ENCODE measurements at regions not wholly inside any gene's neighbourhood (a gene's known extent, or its start where the extent isn't known, plus 50 kb on each side); places are given as distances from the start of the nearest gene placed in this dataset.
A peak's percentile ranks its signal among the peaks of the same experiment; 100 is the strongest.

GRCh38 chr2:204445149-204445548, 100.1 kb upstream of the PARD3B start:
- no peaks in the 10 kb centered on the region for H3K36me3 ChIP-seq
- no peak overlapping the region for H3K27ac ChIP-seq
- no peak overlapping the region for H3K4me3 ChIP-seq
- H3K4me1 ChIP-seq (ENCODE audit: low read depth): no peaks in the 10 kb centered on the region
- no peaks in the 10 kb centered on the region for H3K27me3 ChIP-seq
- DNase-seq (ENCODE audit: low read depth in 1 of 2, low spot score in 1 of 2): no peak
- TF ChIP-seq CTCF (IDR thresholded peaks at IDR 0.05; ENCODE audit: low read depth, low read length): no peak
- no peaks in the 10 kb centered on the region for H3K9me3 ChIP-seq (ENCODE audit: low read depth)

- TF ChIP-seq CTCF (IDR thresholded peaks at IDR 0.05; ENCODE audit: low read depth, low read length): no peak
- no peaks in the 10 kb centered on the region for H3K9me3 ChIP-seq (ENCODE audit: low read depth)
- peaks cover 8% of the 10 kb centered on the region for H3K4me1 ChIP-seq (ENCODE audit: low read depth)
- H3K36me3 ChIP-seq: no peaks in the 10 kb centered on the region
- H3K4me3 ChIP-seq: no peak overlapping the region
- no peak for DNase-seq (ENCODE audit: low read depth in 1 of 2, low spot score in 1 of 2)
- H3K27me3 ChIP-seq: no peaks in the 10 kb centered on the region
- no peak overlapping the region for H3K27ac ChIP-seq
Observed at GRCh38 chr2:204447722-204448121, 97.6 kb upstream of the PARD3B start.

GRCh38 chr2:204449977-204450376, 95.3 kb upstream of the PARD3B start:
- H3K4me1 ChIP-seq (ENCODE audit: low read depth): peaks cover 18% of the 10 kb centered on the region

GRCh38 chr2:204451766-204452165, 93.5 kb upstream of the PARD3B start:
- Histone ChIP-seq H3K27me3 (no peaks in the 10 kb centered on the region), H3K9me3 (ENCODE audit: low read depth) (no peaks in the 10 kb centered on the region), H3K36me3 (no peaks in the 10 kb centered on the region), H3K4me3 (no peak overlapping the region), H3K4me1 (ENCODE audit: low read depth) (peaks cover 18% of the 10 kb centered on the region), H3K27ac (peak overlapping the region; percentile 38)
- no peak for TF ChIP-seq CTCF (IDR thresholded peaks at IDR 0.05; ENCODE audit: low read depth, low read length)
- no peak for DNase-seq (ENCODE audit: low read depth in 1 of 2, low spot score in 1 of 2)

More at GRCh38 chr2:204449977-204450376, 95.3 kb upstream of the PARD3B start:
- no peaks in the 10 kb centered on the region for H3K36me3 ChIP-seq
- H3K9me3 ChIP-seq (ENCODE audit: low read depth): no peaks in the 10 kb centered on the region
- H3K27me3 ChIP-seq: no peaks in the 10 kb centered on the region
- no peak for TF ChIP-seq CTCF (IDR thresholded peaks at IDR 0.05; ENCODE audit: low read depth, low read length)
- no peak for DNase-seq (ENCODE audit: low read depth in 1 of 2, low spot score in 1 of 2)
- H3K27ac ChIP-seq: no peak overlapping the region
- H3K4me3 ChIP-seq: no peak overlapping the region

DNA sequence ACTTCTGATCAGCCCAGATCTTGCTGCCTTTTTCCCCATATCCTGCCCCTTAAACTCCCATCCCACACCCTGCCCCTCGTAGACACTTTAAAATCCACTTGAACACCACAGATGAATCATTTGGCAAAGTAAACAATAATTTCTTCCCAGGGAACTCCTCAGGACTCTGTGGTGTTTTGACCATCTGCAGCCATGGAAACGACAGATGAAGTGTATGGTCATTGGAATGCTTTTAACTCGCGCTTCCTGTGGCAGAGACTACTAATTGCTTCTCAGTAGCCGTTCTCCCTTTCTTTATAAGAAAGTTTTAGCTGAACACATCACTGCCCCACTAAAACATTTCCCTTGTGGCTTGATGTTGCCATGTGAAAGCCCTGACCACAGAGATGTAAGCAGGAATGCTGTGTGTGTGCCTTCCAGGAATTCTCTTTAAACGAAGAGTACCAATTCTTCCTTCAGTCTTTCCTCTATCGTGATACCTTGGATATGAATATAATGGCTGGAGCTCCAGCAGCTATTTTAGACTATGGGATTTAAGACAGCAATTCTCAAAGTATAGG, 92.7 kb upstream of the PARD3B start:
- H3K4me3 ChIP-seq: no peak overlapping the region
- DNase-seq (ENCODE audit: low read depth in 1 of 2, low spot score in 1 of 2): peak; percentile 32 to 90
- H3K4me1 ChIP-seq (ENCODE audit: low read depth): peaks cover 18% of the 10 kb centered on the region
- no peaks in the 10 kb centered on the region for H3K27me3 ChIP-seq
- H3K27ac ChIP-seq: peak overlapping the region; percentile 38
- no peak for TF ChIP-seq CTCF (IDR thresholded peaks at IDR 0.05; ENCODE audit: low read depth, low read length)
- H3K9me3 ChIP-seq (ENCODE audit: low read depth): no peaks in the 10 kb centered on the region
- no peaks in the 10 kb centered on the region for H3K36me3 ChIP-seq
